Brain pericyte (primary cell): ENCODE measurements at regions not wholly inside any gene's neighbourhood (a gene's known extent, or its start where the extent isn't known, plus 50 kb on each side); places are given as distances from the start of the nearest gene placed in this dataset.

ENCODE experiments used
- DNase-seq: peaks from one replicate; pipeline ENCODE4 v3.0.0-alpha.2; 2012; ENCODE audit warnings: low read depth, low spot score

DNA sequence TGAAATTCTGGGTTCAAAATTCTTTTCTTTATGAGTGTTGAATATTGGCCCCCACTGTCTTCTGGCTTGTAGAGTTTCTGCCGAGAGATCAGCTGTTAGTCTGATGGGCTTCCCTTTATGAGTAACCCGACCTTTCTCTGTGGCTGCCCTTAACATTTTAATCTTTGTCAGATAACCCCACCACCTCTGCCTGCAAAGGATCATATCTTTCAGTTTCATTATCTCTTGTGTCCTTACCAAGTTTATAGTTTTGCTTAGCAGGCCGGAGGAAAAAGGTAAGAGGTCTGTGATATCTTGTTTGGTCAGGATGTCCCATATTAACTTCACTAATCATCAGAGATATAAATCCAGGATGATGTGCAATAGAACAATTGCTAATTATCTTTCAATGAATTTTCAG, 970.2 kb upstream of the TYRP1 start:
- DNase-seq, result no peak

DNA sequence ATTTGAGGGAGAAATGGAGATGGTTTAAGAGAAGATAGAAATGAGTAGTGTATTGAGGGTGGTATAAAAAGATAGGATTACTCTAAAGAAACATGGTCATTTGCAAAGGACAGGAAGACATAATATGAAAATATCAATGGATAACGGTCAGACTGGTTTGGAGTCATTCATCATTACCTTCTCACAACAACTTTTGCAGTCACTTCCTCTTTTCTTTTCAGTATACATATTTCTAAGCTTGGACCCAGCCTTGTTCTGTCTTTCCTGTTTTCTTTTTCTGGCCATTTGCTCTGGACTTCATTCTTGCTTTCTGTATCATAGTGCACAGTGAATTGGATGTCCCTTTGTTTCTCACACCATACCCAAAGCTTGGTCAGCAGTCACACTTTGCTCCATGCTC, 966.5 kb upstream of the TYRP1 start:
- DNase-seq, result no peak

DNA sequence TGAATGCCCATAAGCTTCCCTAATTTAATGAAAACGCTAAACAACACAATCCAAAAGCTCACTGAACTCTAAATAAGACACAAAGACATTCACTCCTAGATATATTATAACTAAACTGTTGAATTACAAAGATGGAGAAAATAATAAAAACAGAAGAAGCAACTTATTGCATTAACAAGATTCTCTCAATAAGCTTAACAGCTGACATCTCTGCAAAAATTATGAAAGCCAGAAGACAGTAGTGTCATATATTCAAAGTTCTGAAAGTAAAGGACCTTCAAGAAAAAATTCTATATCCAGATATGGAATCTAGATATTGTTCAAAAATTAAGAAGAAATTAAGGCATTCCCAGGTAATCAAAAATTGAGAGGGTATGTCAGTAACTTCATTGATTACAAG, 957.8 kb upstream of the TYRP1 start:
- DNase-seq, result no peak

DNA sequence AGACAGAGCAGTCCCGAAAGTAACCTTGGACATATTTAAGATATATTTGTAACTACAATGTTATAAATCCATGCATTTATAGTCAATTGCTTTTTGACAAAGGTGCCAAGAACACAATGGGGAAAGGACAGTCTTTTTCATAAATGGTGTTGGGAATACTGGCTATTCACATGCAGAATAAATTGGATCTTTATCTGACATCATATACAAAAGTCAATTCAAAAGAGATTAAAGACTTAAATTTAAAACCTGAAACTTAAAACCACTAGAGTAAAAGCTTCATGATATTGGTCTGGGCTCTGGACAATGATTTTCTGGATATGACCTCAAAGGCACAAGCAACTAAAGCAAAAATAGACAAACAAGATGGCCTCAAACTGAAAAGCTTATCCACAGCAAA, 950.7 kb upstream of the TYRP1 start:
- no peak for DNase-seq

DNA sequence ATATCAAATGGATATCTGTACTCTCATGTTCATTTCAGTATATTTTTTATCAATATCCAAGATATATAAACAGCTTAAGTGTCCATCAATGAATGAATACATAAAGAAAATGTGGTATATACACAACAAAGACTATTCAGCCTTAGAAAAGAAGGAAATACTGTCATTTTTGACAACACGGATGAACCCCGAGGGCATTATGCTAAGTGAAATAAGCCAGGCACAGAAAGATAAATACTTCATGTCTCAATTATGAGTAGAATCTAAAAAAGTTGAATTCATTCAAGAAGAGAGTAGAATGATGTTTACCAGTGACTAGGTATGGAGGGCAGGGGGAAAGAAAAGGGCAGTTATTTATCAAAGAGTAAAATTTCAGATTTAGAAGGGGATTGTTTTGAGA, 949.8 kb upstream of the TYRP1 start:
- no peak for DNase-seq

DNA sequence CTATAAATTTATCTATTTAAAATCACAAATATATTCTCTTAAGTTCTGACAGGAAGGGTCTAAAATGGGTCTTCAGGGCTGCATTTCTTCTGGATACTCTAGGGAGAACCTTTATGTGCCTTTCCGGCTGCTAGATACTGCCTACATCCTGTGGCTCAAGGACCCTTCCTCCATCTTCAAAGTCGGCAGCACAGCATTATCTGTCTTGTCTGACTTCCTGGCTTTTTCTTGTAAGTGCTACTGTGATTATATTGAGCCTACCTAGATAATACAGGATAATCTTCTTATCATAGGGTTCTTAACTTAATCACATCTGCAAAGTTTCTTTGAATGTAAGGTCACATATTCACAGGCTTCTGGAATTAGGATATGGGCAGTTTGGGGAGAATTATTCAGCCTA, 943.8 kb upstream of the TYRP1 start:
- DNase-seq, result no peak

DNA sequence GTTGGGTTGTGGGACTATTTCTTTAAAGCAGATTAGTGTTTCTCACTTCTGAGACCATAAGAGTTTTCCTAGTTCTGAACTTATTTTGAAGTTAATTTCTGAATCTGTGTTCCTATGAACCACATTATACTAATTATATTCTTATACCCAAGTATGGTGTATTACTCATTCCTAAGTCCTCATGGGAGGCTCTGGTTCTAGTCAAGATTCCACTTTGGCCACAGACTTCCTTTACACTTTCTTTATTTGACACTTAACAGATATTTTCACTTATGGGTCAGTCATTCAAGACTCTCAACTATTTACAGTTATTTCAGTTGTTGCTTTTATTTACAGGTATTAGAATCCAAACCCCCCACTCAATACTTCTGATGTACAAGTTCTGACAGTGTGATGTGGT, 937.2 kb upstream of the TYRP1 start:
- no peak for DNase-seq

DNA sequence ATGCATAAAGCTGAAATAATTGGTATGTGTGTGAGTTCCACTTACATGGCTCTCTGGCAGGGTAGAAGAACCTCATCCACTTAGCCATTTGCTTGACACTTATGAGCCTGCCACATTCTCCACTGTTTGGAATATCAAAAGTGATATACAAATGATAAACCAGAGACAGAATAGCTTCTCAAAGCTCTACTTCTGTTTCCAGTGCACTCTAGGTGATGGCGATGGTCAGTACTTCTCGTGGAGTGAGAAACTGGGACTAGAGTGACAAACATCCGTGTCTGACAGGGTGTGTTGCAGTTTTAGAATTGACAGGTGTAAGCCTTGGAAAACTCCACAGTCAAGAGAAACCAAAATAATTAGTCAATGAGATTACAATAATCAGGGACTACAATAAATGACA, 935.8 kb upstream of the TYRP1 start:
- DNase-seq, result no peak

DNA sequence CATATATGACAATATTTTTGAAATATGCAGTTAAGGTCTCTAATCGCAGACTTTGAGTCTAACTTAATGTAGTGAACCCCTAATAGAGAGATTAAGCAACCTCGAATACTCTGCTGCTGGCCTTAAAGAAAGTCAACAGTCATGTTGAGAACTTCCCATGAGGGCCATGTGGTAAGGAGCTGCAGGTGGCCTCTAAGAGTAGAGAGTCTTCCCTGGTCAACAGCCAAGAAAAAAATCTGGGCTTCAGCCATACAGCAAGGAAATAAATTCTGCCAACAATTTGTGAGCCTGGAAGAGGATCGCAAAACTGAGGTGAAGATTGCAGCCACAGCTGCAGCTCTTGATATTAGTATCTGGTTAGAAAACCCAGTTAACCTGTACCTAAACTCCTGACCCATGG, 935.2 kb upstream of the TYRP1 start:
- DNase-seq, result no peak

DNA sequence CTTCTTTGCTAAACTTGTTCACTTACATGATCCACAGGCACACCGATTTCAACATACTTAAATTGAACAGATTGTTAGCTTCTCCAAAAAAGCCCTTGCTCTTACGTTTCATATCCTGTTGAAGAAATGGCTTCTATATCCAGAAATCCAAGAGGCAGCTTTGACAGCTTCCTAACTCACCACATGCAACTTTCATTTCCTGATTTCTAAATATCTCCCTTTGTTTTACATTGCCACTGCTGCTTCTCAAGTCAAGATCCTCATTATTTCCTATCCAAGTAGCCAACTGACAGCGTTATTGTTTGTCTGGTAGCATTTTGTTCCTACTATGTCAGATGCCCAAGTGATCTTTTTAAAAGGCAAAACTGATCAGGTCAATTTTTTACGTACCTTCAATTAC, 913.2 kb upstream of the TYRP1 start:
- DNase-seq, result no peak

DNA sequence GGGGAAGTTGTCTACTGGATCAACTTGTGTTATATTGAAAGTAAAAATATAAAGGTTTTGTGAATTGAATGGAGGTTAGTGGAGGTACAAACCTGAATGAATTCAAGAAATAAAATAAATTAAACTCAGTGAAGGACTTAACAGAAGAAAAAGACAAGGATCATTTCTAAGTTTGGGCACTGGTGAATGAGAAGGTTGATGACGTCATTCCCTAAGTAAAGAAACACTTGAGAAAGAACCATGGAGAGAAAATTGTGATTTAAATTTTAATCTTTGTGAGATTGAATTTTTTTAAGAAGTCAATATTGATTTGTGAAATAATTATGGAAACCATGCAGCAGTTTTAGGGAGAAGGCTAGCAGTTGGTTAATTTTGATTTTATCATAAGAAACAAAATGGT, 900.3 kb upstream of the TYRP1 start:
- DNase-seq, result no peak

DNA sequence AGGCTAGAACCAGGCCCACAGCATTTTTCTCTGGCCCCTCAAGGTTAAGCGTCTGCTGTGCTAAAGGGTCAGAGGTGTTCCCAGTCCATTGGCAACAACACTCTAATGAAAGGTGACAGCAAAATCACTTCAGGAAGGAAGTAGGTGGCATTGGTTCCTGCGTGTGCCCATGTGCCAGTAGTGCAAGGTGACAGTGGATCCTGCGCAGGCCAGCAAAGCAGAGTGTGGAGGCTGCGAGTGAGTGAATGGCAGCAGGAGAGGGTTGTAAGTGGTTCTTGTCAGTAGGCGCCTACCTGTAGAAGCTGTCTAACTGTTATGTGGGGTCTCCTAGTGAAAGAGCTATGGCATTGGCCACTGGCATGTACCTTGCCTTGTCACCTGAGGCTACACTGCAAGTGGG, 898.2 kb upstream of the TYRP1 start:
- DNase-seq, result no peak

DNA sequence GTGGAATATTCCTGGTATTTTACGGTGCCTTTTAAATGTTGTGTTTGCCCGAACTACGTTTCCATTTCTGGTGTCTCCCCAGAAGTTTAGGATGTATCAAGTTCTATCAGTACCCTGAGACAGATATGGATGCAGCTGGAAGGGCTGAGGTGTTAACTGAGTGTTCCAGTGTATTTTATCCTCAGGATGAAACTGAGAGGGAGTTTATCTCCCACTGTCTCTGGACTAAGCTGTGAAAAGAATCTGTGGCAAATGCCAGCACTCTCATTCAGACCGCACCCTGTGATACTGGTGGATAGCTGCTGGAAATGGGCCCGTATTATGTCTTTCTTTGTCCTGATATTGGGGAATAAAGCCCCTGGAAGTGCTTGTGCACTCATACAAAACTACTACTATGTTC, 887.2 kb upstream of the TYRP1 start:
- no peak for DNase-seq

DNA sequence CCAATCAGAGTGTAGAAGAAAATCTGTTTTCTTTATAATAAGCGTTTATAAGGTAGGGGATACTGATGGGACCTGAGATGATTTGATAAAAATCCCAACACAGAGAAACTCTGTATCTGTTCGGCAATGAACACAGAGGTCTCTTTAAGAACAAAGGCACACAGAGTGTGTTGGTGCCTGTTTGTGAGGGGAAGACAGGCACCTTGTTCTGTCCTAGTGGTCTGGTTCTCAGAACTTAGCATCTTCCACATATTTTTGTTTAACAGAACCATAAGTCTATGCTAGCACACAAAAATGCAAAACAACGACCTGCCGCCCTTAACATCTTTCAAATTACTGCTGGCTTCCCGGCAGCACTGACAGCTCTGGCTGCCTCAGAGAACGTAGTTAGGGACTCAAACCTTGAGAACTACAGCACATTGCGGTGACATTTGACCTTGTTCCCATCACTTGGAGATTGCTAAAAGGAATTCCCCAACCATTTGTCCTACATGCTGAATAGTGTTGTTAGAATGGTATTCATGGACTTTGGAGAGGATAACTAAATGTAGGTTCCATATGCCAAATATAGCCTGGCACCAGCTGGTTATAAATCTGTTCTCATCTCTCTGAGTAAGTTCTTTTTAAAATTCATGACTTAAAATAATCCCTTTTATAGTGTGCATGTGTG, 871.7 kb upstream of the TYRP1 start:
- no peak for DNase-seq

DNA sequence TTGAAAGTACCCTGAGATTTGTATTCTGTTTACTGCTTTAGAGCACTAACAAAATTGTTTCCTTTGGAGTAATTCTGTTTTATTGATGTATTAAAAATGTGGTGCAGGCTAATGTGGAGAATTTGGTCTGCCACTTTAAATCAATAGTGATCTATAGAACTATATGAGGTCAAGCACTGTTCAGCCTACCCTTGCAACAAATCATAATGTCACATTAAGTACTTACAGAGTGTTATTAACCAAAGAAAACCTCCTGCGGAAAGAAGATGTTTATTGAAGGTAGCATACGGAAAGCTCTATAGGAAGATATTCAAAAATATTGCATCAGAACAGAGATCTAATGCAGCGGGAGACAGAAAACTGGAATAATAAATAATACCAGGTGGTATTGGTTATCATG, 865.0 kb upstream of the TYRP1 start:
- DNase-seq, result no peak

DNA sequence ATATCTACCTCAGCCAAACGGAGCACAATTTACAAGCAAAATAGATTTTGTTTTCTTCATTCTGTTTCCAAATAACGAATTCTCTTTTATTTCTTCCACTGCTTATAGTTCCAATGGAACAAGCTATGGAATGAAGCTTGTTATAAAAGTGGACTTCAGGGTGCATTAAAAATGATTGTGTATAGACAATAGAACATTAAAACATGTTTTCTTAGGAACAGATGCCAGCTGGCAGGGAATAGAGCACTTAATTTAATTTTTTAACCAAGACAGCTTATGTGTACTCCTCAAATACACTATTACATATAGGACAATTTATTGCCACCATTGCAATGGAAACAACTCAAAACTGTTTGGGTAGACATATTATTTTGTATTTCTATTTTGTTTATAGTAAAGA, 860.1 kb upstream of the TYRP1 start:
- no peak for DNase-seq

DNA sequence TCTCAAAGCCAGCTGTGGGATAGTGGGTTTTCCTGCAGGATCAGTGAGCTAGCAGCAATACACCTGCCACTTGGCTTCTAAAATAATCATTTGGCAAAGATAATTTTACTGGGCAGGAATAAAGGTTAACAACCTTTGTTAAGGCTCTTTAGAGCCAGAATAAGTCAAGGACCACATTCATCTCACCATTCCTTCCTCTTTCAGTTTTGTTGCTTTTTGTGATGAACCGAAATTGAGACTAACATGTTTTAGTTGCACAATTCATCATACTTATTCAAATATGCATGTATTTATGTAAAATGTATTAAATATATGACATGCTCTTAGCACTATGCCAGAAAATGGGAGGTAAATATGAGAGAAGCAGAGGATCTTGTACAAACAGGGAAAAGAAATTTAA, 824.4 kb upstream of the TYRP1 start:
- DNase-seq, result no peak

DNA sequence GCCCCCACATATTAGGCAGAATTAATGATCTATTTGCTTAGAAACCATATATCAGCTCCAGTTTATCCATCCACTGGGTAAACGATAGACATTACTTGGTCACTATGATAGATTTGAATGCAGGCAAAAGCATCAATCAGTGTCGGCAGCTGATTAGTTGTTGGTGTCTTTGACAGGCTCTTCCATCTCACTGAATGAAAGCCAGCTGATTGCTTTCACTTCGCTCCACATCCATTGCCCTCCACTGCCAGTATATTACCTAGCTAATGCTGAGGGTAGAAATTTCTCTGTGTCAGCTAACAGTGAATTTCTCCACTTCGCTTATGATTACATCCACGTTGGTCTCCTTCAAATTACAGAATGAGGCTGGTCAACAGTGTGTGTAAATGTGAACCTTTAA, 821.3 kb upstream of the TYRP1 start:
- no peak for DNase-seq

DNA sequence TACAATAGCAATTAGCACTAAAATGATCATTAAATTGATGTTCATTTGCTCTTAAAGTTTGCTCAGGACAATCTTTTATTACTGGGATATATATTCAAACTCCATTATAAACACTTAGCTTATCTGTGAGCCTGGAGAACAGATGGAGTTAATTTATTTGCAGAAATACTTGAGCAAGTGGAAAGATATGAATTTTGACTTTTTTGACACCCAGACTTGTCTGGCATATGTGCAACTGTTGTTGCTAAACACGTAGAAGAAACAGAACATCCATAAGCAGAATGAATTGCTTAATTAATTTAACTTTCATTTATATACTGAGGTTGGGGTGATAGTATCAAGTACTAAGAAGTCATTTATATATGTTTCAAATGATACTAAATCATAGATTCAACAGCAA, 820.7 kb upstream of the TYRP1 start:
- DNase-seq, result no peak

DNA sequence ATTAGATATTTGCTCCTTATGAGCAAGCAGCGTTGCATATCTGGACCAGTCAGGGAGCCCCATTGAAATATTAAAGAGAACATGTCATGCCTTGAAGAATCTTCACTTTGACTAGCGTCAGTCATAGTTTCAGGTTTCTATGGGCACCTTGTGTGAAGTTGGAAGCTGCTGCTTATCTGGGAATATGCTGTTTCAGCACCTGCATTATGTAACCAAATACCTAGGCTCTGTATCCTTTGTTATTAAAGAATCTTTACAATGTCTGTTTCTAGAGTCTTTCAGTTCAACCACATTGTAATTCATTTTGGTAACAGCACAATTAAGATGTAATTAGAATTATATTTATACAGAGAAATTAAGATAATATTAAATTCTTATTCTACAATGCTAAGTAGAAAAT, 818.8 kb upstream of the TYRP1 start:
- no peak for DNase-seq

DNA sequence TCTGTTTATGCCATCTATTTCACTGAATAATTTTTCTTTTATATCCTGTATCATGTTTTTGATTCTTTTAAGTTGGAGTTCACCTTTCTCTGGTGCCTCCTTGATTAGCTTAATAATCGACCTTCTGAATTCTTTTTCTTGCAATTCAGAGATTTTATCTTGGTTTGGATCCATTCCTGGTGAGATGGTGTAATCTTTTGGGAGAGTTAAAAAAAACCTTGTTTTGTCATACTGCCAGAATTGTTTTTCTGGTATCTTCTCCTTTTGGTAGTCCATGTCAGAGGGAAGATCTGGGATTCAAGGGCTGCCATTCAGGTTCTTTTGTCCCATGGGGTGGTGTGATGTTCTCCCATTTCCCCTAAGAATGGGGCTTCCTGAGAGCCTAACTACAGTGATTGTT, 800.8 kb upstream of the TYRP1 start:
- no peak for DNase-seq

DNA sequence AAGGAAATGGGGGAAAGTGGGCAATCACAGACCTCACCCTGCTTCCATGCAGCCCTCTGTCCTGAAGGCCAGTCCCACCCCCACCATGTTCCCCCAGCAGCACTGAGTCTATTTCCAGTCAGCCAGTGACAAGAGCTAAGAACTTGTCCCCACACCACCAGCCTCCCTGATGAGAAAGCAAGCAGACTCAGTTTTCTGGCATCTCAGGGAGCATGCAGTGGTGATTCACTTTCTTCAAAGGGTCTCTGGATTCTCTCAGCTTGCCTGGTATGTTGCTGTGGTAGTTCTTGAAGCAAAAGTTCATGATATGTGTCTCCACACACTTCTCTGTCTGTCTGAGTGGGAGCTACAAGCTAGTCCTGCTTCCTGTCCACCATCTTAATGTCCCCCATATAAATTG, 799.9 kb upstream of the TYRP1 start:
- DNase-seq, result no peak

DNA sequence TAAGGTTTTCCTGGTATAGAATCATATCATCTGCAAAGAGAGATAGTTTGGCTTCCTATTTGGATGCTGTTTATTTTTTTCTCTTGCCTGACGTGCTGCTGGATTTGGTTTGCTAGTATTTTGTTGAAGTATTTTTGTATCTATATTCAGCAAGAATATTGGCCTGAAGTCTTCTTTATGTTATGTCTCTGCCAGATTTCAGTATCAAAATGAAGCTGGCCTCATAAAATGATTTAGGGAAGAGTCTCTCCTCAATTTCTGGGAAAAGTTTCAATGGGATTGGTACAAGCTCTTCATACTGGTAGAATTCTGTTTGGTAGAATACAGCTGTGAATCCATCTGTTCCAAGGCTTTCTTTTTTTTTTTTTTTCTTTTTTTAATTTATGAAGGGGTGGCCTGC, 799.0 kb upstream of the TYRP1 start:
- no peak for DNase-seq

DNA sequence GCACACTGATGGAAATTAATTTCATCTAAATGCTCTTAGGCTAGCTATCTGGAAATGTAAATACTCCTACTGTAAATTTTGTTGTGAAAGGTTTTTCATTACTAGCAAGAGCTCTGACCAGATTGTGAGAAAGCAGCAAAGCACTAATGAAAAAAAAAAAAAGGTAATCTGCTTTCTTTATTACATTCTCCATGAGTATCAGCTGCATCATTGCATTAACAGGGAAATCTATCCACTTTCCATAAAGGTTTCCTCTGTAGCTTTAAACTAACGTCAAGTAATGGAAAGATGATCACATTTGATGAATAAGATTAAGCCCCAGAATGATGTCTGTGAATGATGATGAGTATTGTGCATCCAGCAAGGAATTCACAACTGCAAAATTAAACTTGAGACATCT, 790.6 kb upstream of the TYRP1 start:
- DNase-seq, result no peak

DNA sequence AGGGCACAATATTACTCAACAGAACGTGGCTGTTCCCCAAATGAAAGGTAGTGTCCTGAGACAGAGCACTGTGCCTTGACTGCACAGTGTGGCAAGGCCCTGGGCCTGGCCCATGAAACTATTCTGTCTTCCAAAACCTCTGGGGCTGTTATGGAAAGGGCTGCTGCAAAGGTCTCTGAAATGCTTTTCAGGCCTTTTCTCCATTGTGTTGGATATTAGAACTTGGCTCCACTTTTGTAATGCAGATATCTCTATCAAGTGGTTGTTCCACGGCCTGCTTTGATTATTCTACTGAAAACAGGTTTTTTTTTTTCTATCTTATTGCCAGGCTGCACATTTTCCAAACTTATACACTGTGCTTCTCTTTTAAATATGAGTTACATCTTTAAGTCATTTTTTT, 777.5 kb upstream of the TYRP1 start:
- no peak for DNase-seq
